Central memory CD4-positive, alpha-beta T cell (primary cell): ENCODE measurements at regions not wholly inside any gene's neighbourhood (a gene's known extent, or its start where the extent isn't known, plus 50 kb on each side); places are given as distances from the start of the nearest gene placed in this dataset.

Experiments used
- DNase-seq: peaks from one replicate; pipeline ENCODE4 v3.0.0; 2022

GRCh38 chr1:193747579-193747978 lies 561.2 kb upstream of the B3GALT2 start:
- DNase-seq: no peak

GRCh38 chr1:193741228-193741627 lies 554.8 kb upstream of the B3GALT2 start:
- DNase-seq: no peak

GRCh38 chr1:193740762-193741161 lies 554.3 kb upstream of the B3GALT2 start:
- no peak for DNase-seq

GRCh38 chr1:193736507-193736906 lies 550.1 kb upstream of the B3GALT2 start:
- no peak for DNase-seq

- no peak for DNase-seq
Observed at GRCh38 chr1:193733674-193734073, 547.3 kb upstream of the B3GALT2 start.

- no peak for DNase-seq
Observed at GRCh38 chr1:193730017-193730416, 543.6 kb upstream of the B3GALT2 start.

GRCh38 chr1:193729429-193729828 lies 543.0 kb upstream of the B3GALT2 start:
- DNase-seq: no peak

GRCh38 chr1:193727850-193728249 lies 541.4 kb upstream of the B3GALT2 start:
- no peak for DNase-seq

GRCh38 chr1:193726722-193727121 lies 540.3 kb upstream of the B3GALT2 start:
- DNase-seq: no peak

- DNase-seq: no peak
Observed at GRCh38 chr1:193712392-193712791, 526.0 kb upstream of the B3GALT2 start.

- DNase-seq: no peak
Observed at GRCh38 chr1:193709607-193710006, 523.2 kb upstream of the B3GALT2 start.

GRCh38 chr1:193707271-193708021 lies 521.0 kb upstream of the B3GALT2 start:
- no peak for DNase-seq

- DNase-seq: no peak
Observed at GRCh38 chr1:193706766-193707165, 520.4 kb upstream of the B3GALT2 start.

GRCh38 chr1:193705554-193705981 lies 519.2 kb upstream of the B3GALT2 start:
- no peak for DNase-seq

- DNase-seq: no peak
Observed at GRCh38 chr1:193703655-193704054, 517.2 kb upstream of the B3GALT2 start.

- DNase-seq: no peak
Observed at GRCh38 chr1:193703121-193703520, 516.7 kb upstream of the B3GALT2 start.

GRCh38 chr1:193701759-193702158 lies 515.3 kb upstream of the B3GALT2 start:
- no peak for DNase-seq

GRCh38 chr1:193700710-193701355 lies 514.4 kb upstream of the B3GALT2 start:
- no peak for DNase-seq

GRCh38 chr1:193699261-193699660 lies 512.8 kb upstream of the B3GALT2 start:
- DNase-seq: no peak

- DNase-seq: no peak
Observed at GRCh38 chr1:193697776-193698175, 511.4 kb upstream of the B3GALT2 start.

GRCh38 chr1:193697115-193697762 lies 510.8 kb upstream of the B3GALT2 start:
- DNase-seq: no peak

GRCh38 chr1:193694741-193695140 lies 508.3 kb upstream of the B3GALT2 start:
- no peak for DNase-seq

- no peak for DNase-seq
Observed at GRCh38 chr1:193685986-193686385, 499.6 kb upstream of the B3GALT2 start.

- DNase-seq: no peak
Observed at GRCh38 chr1:193681422-193681821, 495.0 kb upstream of the B3GALT2 start.
